Bronchial epithelial cell (primary cell): ENCODE measurements at regions not wholly inside any gene's neighbourhood (a gene's known extent, or its start where the extent isn't known, plus 50 kb on each side); places are given as distances from the start of the nearest gene placed in this dataset.
A peak's percentile ranks its signal among the peaks of the same experiment; 100 is the strongest.

ENCODE experiments used
- DNase-seq: peaks from one replicate; pipeline ENCODE4 v3.0.0-alpha.2; 2010; ENCODE audit warnings: low read depth
- FAIRE-seq: peaks from 2 replicates; lab custom pipeline; 2011; peaks lifted over from hg19 to GRCh38; lab: Jason Lieb, UNC
- H3K27me3 ChIP-seq: 2 replicates; pipeline ENCODE4 v1.5.1; 2011; ENCODE audit warnings: low read length; ENCODE audit not compliant: control insufficient read depth, insufficient read depth
- H3K36me3 ChIP-seq: 2 replicates; pipeline ENCODE4 v1.5.1; 2011; ENCODE audit warnings: low read length; ENCODE audit not compliant: control insufficient read depth, insufficient read depth
- H3K4me3 ChIP-seq: 2 replicates; pipeline ENCODE4 v1.5.1; 2011; ENCODE audit warnings: mild to moderate bottlenecking, low read depth, low read length, control low read depth
- CTCF ChIP-seq: IDR thresholded peaks from 2 replicates; pipeline ENCODE4 v1.5.1; 2011; ENCODE audit warnings: mild to moderate bottlenecking, moderate library complexity, low read length, control low read depth, inconsistent platforms; ENCODE audit not compliant: insufficient read depth, severe bottlenecking

GRCh38 chr10:10869592-10869991 lies 148.1 kb upstream of the CELF2 start:
- TF ChIP-seq CTCF, result no peak
- DNase-seq (peak; percentile 82), FAIRE-seq (no peak)
- no peaks in the 10 kb centered on the region for H3K36me3 ChIP-seq
- no peak overlapping the region for H3K4me3 ChIP-seq
- H3K27me3 ChIP-seq, result no peaks in the 10 kb centered on the region

GRCh38 chr10:10870523-10871241 lies 147.0 kb upstream of the CELF2 start:
- no peak for TF ChIP-seq CTCF
- H3K27me3 ChIP-seq, result no peaks in the 10 kb centered on the region
- DNase-seq, result no peak
- no peaks in the 10 kb centered on the region for H3K36me3 ChIP-seq
- no peak for FAIRE-seq
- H3K4me3 ChIP-seq, result no peak overlapping the region

GRCh38 chr10:10871352-10871751 lies 146.3 kb upstream of the CELF2 start:
- DNase-seq (no peak), FAIRE-seq (no peak)
- Histone ChIP-seq H3K27me3 (no peaks in the 10 kb centered on the region), H3K4me3 (no peak overlapping the region), H3K36me3 (no peaks in the 10 kb centered on the region)
- TF ChIP-seq CTCF, result no peak

- FAIRE-seq, result no peak
- Histone ChIP-seq H3K36me3 (no peaks in the 10 kb centered on the region), H3K4me3 (no peak overlapping the region), H3K27me3 (no peaks in the 10 kb centered on the region)
- DNase-seq, result peak; percentile 81
- TF ChIP-seq CTCF, result no peak
Observed at GRCh38 chr10:10872035-10872673, 145.5 kb upstream of the CELF2 start.

GRCh38 chr10:10872764-10873163 lies 144.9 kb upstream of the CELF2 start:
- H3K36me3 ChIP-seq, result no peaks in the 10 kb centered on the region
- DNase-seq, result no peak
- H3K4me3 ChIP-seq, result no peak overlapping the region
- FAIRE-seq, result no peak
- TF ChIP-seq CTCF, result no peak
- H3K27me3 ChIP-seq, result no peaks in the 10 kb centered on the region
